IPS-NIHi11 (cell line): ENCODE measurements at regions not wholly inside any gene's neighbourhood (a gene's known extent, or its start where the extent isn't known, plus 50 kb on each side); places are given as distances from the start of the nearest gene placed in this dataset.

Experiments
- DNase-seq: peaks from one replicate; pipeline ENCODE4 v3.0.0; 2012; ENCODE audit warnings: mixed read lengths, low spot score

DNA sequence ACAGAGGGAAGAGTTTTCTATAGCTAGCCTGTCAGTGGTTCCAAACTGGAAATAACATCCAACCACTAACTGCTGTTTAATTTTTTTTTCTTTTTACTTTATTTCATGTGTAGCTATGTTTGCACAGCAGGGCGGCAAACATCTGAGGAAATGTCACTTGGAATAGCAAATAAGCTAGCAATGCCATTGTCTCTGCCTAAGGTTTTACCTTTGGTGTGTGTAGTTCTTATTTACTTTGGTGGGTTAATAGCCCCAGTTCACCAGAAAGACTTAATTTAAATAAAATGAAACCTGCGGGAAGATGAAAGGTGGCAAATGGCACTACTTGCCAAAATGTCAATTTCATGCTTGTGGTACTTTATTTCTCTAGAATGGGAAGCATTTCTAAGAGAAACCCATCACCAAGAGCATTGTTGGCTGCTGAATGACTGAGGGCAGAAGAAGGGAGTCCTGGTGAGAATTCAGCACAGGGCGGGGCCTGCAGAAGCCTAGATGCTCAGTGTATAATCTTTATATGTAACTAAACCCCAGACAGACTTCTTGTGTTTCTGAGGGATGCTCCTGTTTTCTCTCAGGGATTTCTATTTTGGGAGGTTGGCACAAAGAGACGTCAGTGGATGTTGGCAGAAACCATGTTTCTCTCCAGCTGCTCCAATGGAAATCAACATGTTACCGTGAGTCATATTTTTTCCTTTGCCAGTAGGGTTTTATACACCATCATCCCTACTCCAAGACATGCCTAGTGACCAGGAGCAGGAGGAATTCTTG lies 300.4 kb upstream of the NT5C1B start:
- DNase-seq: no peak

DNA sequence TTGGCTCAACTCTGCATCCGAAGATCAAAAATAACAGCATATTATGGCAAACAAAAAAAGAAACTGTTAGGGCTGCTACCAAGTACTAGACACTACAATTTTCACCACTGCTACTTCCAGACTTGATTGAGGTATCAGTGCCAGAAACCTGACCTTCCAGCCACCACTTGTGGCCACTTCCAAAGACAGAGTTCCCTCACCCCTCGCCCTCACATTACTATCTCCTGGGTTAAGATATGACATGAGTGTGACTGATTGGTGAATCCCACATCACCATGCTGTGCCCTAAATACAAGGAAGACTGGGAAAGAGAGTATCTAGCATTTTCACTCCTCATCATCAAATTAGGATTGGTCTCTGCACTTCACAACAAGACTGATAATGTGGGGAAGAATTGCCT lies 296.1 kb upstream of the NT5C1B start:
- DNase-seq: no peak

DNA sequence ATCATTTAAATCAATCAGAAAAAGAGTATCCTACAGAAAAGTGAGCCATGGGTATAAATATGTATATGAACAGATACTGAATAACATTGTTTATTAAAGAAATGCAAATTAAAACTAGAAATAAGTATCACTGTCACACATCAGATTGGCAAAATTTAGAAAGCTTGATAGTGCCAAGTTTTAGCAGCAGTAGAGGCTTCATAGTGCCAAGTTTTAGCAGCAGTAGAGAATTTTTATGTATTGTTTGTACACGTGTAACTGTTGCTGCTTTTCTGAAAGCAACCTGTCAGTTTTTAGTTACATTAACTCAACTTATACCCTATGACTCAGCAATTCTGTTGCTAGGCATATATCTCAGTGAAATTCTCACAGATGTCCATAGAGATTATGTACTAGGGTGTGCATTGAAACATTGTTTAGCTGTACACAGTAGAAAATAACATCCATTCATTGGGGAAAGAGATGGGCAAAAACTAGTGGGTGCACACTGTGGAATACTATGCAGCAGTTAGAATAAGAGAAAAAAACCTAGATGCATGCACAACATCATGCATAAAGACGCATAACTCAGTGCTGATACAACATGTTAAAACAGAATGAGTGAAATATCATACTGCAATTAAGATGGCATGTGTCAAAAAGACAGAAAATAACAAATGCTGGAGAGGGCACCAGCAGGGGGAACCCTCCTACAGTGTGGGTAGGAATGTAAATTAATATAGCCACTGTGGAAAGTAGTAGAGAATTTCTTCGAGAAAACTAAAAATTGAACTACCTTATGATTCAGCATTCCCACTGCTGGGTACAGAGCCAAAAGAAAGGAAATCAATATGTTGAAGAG lies 294.5 kb upstream of the NT5C1B start:
- no peak for DNase-seq

DNA sequence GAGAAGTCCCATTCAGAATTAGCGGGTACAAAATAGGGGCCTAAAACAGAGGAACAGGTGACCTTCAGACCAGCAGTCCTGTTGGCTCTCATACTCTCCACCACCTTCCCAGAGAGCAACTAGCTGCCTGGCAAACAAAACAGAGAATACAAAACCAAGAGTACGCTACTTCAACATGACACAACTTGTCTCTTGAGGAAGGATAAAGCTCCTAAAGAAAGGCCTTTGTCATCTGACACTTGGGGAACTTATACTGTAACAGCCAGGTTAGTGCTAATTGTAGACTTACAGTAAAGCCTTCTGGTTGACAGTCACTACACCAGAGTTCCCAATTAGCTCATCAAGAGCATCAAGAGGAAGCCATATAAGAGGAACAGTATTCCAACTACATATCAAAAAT lies 282.1 kb upstream of the NT5C1B start:
- DNase-seq: no peak

DNA sequence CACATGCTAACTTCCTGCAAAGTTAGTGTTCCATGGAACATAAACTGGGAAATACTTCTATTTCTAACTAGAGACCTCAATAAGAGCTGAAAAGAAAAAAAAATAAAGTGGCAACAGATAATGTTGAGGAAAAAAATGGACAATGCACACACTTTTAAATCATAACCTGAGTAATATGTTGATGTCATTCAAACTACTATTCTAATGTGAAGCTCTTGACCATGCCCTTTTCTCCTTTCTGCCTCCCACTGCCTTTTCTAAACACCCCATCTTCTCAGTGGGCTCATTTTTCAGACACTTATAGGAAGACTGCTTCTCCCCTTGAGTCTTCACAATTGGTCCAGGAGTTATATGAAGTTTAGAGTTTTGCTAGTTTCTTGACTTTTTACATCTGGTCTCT lies 280.9 kb upstream of the NT5C1B start:
- no peak for DNase-seq

DNA sequence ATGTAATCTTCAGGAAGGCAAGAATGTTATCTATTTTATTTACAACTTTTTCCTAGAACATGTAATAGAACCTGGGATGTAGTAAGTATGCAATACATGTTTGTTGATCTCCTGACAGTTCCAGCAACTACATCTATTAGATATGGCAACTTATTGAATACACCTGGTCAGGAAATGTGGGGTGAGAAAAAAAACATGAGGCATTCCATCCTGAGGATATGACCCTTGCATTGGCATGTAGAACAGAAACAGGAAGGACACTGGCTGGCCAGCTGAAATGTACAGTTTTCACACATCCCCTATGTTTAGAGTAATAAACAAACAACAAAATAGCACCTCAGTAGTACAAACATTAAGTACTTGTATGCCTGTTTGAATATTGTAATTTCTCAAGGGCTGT lies 272.6 kb upstream of the NT5C1B start:
- no peak for DNase-seq

DNA sequence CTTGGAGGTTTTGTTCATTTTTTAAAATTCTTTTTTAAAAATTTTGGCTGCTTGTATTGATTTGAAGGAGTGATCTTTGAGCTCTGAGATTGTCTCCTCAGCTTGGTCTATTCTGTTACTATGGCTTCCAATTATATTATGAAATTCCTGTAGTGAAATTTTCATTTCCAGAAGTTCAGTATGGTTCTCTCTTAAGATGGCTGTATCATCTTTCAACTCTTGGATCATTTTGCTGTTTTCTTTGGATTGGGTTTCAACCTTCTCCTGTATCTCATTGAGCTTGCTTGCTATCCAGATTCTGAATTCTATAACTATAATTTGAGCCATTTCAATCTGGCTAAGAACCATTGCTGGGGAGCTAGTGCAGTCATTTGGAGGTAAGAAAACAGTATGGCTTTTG lies 270.8 kb upstream of the NT5C1B start:
- no peak for DNase-seq

DNA sequence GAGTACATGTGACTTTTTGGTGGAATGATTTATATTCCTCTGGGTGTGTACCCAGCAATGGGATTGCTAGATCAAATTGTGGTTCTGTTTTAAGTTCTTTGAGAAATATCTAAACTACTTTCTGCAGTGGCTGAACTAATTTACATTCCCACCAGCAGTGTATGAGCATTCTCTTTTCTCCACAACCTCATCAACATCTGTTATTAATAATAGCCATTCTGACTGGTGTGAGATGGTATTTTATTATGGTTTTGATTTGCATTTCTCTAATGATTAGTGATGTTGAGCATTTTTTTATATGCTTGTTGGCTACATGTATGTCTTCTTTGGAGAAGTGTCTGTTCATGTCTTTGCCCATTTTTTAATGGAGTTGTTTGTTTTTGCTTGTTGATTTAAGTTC lies 267.4 kb upstream of the NT5C1B start:
- no peak for DNase-seq

DNA sequence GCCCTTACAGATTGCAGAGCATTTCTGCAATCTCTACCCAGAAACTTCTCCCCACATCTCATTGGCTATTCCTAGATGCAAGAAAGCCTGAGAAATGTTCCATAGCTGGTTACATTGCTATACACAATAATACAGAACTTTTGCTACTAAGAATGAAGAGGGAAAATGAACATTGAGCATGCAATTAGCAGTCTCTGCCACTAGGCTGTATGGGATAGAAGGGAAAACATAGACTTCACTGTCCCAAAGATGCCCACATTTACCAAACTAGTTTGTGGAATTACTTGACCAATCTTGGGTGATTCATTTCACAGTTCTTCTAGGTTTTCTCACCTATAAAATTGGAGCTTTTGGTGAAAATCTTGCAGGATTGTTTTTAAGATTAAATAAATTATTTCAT lies 265.7 kb upstream of the NT5C1B start:
- DNase-seq: no peak

DNA sequence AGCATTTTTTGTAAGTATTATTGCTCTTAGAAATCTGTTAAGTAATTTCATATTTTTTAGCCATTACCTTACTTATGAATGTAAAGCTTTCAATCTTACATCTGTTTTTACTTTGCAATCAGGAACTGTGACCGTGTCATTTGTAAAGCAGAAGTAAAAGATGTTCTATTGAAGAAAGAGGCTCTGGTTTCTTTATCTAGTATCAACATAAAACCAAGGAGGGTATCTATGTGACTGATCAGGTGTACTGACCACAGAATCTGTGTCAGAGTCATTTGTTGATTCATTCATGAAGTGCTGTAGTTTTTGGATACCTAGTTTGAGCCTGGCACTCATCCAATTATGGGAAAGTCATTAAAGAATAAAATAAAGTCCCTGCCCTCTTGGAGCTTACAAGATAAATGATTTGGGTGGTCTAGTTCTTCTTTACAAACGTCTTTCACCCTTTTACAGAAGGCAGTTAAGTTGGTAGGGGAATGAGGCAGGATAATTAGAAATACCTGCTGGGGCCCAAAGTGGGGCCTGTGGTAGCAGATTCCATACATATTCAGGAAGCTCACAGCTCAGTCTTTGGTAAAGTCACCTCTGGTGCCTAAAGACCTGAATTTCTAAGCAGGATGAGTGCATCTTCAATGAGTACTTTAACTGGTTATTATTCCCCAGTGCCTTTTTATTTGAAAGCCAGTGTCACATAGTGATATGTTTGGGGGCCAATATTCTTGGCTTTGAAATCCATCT lies 260.6 kb upstream of the NT5C1B start:
- no peak for DNase-seq

DNA sequence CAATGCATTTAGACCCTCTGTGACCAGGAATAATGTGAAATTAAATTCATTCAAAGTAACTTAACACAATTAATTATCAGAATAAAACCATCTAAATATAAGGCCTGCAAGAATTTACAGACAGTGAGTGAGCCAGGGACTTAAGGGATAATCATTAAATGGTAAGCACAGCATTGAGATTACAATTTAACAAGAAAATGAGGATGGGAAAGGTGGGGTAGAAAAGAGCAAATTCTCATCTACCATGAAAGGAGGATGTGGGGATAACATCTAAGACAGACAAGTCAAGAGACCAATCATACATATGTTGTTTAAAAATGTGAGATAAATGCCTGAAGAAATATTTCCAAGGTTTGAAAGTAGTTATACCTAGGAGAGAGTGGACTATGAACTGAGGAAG lies 259.3 kb upstream of the NT5C1B start:
- DNase-seq: no peak

DNA sequence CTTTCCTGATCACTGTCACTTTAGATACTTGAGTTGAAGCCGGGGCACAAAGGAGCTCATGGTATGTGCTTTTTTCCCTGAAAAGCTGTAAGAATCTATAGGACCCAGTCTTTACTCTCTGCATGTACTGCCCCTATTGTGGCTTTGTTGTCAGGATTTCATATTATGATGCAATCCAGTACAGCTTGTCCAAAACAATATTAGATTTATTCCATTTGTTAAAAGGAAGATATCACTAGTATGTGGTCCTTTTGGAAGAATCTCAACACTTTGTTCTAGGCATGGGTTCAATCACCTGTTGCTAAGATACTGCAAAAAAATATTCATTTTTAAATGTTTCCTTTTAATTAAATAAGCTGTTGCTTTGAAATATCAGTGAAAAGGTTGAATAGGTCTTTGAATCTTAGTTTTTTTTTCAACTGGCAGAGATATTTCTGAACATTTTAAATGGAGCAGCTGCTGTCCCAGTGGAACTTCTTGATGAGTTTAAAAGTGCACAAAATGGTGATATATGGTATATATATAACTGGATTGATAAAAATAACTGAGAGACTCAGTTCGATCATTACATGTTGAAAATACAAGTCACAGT lies 256.6 kb upstream of the NT5C1B start:
- no peak for DNase-seq

DNA sequence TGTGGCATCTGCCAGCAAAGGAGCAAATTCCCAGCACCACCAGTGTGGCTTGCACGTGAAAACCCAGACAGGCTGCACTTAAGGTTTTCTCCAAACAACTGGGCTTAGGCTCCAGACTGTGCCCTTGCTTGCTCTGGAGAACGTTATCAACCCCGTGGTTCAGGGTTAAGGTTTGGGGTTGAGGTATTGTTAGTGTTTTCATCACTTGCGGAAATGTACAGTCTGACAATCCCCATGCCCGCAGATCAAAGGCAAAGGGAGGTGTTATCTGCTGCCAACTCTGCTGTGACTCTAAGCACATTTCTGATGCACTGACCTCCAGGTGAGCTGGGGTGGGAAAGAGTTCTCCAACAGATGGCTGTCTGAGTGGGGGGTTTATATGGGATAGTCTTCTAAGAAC lies 253.5 kb upstream of the NT5C1B start:
- no peak for DNase-seq

DNA sequence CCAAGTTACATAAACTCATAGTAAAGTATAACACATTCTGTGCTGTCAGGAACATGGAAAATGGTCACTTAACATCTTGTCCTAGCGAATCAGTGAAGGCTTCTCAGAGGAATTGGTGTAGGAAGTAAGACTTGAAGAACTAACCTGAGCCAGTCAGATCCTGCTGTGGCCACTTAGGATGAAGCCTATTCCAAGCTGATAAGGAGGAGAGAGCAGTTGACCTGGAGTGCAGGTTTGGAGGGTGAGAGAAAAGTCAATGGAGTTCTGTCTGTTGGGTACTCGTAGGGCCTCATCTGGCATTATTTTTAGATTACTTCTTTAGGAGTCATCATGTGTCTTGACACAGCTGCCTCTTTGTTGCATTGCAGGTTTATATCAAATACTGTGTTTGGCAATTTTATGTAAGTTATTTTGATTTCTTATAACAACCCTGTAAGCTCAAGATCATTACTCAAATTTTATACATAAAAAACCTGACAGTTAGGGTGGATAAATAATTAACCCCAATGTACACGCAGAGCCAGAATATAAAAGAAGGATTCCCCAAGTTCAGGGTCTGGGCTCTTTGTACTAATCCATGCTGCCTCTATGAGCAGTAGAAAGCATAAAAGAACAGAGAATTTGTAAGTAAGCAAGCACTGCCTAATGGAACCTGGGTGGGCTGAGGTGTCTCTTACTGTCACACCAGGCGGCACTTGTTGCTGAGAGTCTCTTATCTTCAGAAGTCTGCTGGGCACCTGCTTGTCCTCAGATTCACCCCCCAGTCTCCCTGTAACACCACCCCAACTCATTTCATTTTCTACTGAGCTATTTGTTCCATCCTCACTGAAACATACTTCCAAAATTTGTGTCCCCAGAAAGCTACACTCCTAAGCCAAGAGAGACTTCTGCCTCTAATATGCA lies 252.1 kb upstream of the NT5C1B start:
- DNase-seq: no peak

DNA sequence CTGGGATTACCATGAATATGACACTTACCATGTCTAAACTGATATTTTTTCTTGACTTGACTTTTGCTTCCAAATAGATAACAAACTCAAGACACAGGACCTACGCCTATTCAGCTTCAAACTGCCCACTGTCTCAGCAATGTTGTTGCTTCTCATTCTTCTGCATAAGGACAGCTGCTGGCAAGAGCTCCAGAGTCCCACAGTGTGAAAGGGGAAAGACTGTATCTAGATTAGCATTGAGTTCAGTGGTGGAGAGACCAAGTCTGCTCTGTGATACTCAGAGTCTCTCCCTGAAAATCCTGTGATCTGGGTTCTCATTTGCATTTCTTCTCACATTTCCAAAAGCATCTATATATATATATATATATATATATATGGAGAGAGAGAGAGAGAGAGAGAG lies 247.9 kb upstream of the NT5C1B start:
- DNase-seq: no peak

DNA sequence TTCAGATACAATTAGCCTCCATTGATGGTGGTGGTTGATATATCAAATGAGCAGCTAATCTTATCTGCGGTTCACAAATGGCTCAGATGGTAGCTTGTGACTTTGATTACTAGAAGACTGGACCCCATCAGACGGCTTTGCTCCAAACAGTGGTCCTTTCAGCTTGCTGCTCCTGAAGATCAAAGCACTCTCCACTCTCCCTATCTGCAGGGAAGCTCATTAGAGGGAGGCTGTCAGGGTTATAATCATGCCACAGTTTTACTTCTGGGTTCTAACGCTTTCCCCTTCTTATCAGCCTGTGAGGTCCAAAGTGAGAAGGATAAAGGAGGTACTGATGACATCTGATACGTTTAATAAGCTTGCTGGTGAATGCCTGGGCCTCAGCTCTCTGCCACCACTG lies 247.1 kb upstream of the NT5C1B start:
- no peak for DNase-seq

DNA sequence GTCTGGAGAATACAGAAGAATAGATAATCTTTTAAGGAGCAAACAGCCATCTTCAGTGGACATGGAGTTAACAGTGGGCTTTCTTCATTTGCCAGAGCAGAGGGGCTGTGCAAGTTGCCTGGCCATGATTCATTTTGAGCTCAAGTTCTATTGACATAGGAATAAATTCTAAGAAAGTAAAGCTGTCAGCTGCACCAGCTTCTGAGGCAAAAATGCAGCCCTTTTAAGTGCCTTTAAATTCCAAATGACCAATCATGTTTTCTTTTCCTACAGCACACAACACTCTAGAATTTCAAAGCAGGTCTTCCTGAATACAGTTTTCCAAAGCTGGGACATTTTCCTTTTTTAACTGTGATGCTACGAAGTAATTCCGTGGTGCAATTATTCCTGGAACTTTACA lies 246.4 kb upstream of the NT5C1B start:
- no peak for DNase-seq

DNA sequence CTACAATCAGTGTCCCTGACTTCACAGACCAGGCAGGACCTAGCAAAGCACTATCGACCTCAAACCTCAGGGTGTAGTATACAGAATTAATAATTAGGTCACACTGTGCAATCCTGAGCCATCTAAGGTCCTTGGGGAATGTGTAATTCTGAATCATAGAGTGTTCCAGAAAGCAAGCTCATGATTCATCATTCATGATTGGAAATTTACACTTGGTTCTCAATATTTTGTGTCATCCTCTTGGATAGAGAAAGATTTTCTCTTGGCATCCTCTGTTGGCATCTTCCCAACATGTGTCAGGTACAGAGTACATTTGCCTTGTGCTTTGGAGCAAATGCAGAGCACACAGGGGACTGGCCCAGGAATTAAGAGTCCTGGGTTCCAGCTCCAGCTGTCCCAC lies 245.0 kb upstream of the NT5C1B start:
- no peak for DNase-seq

DNA sequence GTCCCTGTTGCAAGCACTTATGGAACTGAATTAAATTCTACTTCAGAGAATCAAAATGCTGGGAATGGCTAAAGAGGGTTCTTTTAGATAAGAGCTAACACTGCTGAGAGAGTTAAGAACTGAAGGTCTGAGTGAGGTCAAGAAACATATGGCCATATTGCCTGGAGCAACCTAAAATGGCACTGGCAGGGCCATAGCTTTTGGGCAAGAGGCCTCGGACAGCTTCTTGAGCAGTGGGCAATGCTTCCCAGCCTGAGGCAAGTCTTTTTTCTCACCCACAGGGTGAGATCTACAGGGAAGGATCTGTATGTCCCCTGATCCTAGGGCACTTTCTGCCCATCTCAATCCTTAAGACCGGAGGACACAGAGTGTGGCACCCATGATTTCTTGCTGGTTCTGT lies 244.6 kb upstream of the NT5C1B start:
- DNase-seq: no peak

DNA sequence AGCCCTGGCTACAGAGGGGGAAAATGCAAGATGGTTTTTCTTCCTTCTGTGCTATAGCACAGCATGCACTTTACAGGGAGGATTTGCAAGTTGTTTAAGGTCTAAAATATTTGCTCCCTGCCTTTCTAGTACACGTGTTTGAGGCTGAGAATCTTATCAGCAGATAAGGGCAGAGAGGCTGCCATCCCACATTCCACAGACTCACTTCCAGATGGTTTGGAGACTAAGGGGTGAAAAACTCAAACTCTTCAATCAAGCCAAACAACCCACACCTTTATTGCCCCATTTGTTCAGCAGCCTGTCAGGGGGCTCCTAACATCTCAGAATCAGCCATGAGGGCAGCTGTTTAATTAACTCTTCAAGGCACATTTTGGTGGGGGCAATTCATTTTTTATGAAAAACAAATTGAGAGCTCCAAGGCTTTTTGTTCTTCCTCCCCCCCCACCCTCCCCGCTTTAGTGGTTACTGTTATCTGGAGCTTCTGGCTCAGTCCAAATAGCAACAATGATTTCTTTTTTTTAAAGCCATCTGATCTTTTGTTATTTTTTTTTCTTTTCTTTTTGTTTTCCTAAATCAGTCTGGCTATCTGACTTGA lies 242.6 kb upstream of the NT5C1B start:
- DNase-seq: no peak

DNA sequence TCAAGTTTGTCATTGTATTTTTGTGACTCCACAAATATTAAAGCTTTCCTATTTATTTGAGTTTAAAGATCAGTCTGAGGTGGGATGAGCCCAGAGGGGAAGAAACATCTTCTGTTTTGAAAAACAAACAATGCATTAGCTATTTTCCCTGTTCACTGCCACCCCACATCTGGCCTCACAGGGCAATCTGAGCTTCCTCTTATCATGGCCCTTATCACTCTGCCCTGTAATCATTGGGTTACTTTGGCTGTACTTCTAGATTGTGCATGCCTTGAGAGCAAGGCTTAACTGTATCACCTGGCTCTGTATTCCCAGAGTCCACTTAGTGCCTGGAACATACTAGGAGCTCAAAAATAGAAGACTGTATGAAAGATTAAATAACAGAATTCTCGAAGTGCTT lies 241.6 kb upstream of the NT5C1B start:
- no peak for DNase-seq
